HCT116 (cell line): ENCODE measurements at regions not wholly inside any gene's neighbourhood (a gene's known extent, or its start where the extent isn't known, plus 50 kb on each side); places are given as distances from the start of the nearest gene placed in this dataset.

ENCODE experiments used
- POLR2A ChIP-seq: IDR thresholded peaks from 2 replicates; pipeline ENCODE4 v1.7.0; 2011; ENCODE audit warnings: borderline replicate concordance; ENCODE audit not compliant: insufficient read depth, insufficient read length; ENCODE audit errors: extremely low read depth
- TF ChIP-seq, protein P1 (sequence below), 3 experiments: fragments of 200-600 bp in 1 of 3; sonication (generic) in 1 of 3; IDR thresholded peaks in 2 of 3; conservative IDR thresholded peaks in 1 of 3; 2 replicates each; pipeline ENCODE4 v1.5.1; 2012 to 2017; ENCODE audit warnings: low read depth in 2 of 3, low read length in 2 of 3, antibody characterized with exemption in 1 of 3, borderline replicate concordance in 1 of 3, control low read depth in 1 of 3, mild to moderate bottlenecking in 1 of 3, mixed read lengths in 1 of 3, mixed run types in 1 of 3, moderate library complexity in 1 of 3; ENCODE audit not compliant: insufficient read depth in 1 of 3

DNA sequence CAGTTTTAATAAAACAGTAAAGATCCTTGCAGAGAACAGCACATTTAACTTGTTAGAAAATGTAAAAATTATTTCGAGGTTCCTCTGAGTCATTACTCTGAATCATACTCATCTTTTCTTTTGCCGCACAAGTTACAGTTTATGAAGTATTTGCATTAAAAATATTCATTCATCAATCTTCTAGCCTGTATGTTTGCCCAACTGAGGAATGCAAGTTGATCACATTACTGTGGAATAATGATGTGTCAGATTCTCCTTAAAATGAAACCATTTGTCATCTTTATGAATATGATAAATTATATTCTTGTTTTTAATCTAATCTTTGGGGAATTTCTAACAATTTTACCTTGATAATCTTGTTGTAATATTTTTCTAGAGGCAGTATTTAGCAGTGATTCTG, 340.4 kb upstream of the OPRM1 start:
- no peak for TF ChIP-seq POLR2A
- TF ChIP-seq, protein P1, sequence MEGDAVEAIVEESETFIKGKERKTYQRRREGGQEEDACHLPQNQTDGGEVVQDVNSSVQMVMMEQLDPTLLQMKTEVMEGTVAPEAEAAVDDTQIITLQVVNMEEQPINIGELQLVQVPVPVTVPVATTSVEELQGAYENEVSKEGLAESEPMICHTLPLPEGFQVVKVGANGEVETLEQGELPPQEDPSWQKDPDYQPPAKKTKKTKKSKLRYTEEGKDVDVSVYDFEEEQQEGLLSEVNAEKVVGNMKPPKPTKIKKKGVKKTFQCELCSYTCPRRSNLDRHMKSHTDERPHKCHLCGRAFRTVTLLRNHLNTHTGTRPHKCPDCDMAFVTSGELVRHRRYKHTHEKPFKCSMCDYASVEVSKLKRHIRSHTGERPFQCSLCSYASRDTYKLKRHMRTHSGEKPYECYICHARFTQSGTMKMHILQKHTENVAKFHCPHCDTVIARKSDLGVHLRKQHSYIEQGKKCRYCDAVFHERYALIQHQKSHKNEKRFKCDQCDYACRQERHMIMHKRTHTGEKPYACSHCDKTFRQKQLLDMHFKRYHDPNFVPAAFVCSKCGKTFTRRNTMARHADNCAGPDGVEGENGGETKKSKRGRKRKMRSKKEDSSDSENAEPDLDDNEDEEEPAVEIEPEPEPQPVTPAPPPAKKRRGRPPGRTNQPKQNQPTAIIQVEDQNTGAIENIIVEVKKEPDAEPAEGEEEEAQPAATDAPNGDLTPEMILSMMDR (IDR thresholded peaks at IDR 0.05 in 2 of 3, conservative IDR thresholded peaks at IDR 0.05 in 1 of 3; ENCODE audit: borderline replicate concordance in 1 of 3, insufficient read depth in 1 of 3, low read depth in 2 of 3, low read length in 2 of 3) = no peak
